Tibial nerve (tissue), 4 donors: ENCODE measurements at regions not wholly inside any gene's neighbourhood (a gene's known extent, or its start where the extent isn't known, plus 50 kb on each side); places are given as distances from the start of the nearest gene placed in this dataset.
A peak's percentile ranks its signal among the peaks of the same experiment; 100 is the strongest.

ENCODE experiments used
- DNase-seq, 2 donors: peaks; one replicate each; pipeline ENCODE4 v3.0.0-alpha.2; 2019; ENCODE audit warnings: low spot score in 2 of 2
- H3K27ac ChIP-seq, 4 donors: fragments of 200-600 bp; sonication (generic) in 3 of 4; one replicate each; pipeline ENCODE4 v1.5.1; 2017 to 2019; ENCODE audit warnings: mild to moderate bottlenecking in 1 of 4
- H3K27me3 ChIP-seq, 2 donors: fragments of 200-600 bp; sonication (generic) in 1 of 2; one replicate each; pipeline versions ENCODE4 v1.5.1 to v1.6.0; 2017 to 2019
- H3K36me3 ChIP-seq, 3 donors: fragments of 200-600 bp; sonication (generic); one replicate each; pipeline ENCODE4 v1.5.1; 2018 to 2019
- H3K4me1 ChIP-seq, 4 donors: fragments of 200-600 bp; sonication (generic) in 3 of 4; one replicate each; pipeline ENCODE4 v1.5.1; 2017 to 2019
- H3K4me3 ChIP-seq, 4 donors: fragments of 200-600 bp; sonication (generic) in 3 of 4; one replicate each; pipeline ENCODE4 v1.5.1; 2017 to 2019; ENCODE audit warnings: mild to moderate bottlenecking in 1 of 4, moderate library complexity in 1 of 4
- H3K9me3 ChIP-seq, 4 donors: fragments of 200-600 bp; sonication (generic) in 3 of 4; one replicate each; pipeline ENCODE4 v1.5.1; 2017 to 2019
- EP300 ChIP-seq, 2 donors: sonication (generic); formaldehyde crosslinking; IDR thresholded peaks; one replicate each; pipeline ENCODE4 v1.6.1; 2017; ENCODE audit warnings: antibody characterized with exemption in 2 of 2, mild to moderate bottlenecking in 1 of 2
- POLR2A ChIP-seq, 2 donors: fragments of 450-650 bp; IDR thresholded peaks; one replicate each; pipeline ENCODE4 v1.6.1; 2017; ENCODE audit warnings: antibody characterized with exemption in 2 of 2, mild to moderate bottlenecking in 2 of 2, moderate library complexity in 2 of 2
- WGBS, 2 donors: methylation state at CpG; one replicate each; pipeline ENCODE4 v1.1.5; 2018; 5-methylcytosine and 5-hydroxymethylcytosine counted together
- TF ChIP-seq, protein P1 (sequence below), 5 experiments: fragments of 200-600 bp in 3 of 5; fragments of 450-650 bp in 2 of 5; sonication (generic) in 3 of 5; IDR thresholded peaks; one replicate each; pipeline ENCODE4 v1.5.1; 2016 to 2019; ENCODE audit warnings: antibody characterized with exemption in 5 of 5, mild to moderate bottlenecking in 3 of 5, moderate library complexity in 2 of 5

DNA sequence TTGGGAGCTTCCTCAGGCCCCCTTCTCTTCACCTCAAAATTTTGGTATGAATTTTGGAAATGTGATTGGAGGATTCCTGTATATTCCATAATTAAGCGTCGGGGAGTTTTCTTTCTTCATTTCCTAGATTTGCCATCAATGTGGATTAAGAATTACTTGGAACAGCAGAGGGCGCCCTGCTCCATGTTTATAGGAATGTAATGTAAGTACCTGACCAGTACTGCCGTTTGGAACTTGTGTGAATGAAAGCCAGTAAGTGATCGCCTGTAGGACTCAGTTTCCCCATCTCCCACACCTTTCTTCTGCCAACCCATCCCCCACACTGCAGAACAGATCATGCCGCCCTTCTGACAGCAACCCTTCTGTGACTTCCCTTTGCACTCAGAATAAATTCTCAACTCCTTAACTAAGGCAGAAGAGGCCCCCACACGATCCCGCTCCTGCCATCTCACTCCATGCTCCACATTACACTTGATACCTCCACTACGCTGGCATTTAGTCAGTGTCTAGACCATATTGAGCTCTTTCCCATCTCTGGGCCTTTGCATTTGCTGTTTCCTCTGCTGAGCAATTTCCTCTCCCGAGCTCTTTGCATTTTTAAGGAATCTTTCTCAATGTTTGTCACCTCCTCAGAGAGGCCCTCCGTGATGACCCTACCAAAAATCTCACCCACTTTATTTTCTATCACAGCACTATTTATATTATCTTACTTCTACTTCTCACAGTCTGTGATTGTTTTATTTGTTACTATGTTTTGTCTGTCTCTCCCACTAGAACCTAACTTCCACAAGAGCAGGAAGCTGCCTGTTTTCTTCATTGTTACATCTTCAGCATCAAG is 79.5 kb upstream of the HTR4 start:
- H3K4me1 ChIP-seq = peaks cover 0 to 41% (median 6%) of the 10 kb centered on the region in 4 donors
- H3K27me3 ChIP-seq = no peaks in the 10 kb centered on the region
- TF ChIP-seq EP300 (IDR thresholded peaks at IDR 0.05) (no peak), POLR2A (IDR thresholded peaks at IDR 0.05) (no peak)
- TF ChIP-seq, protein P1, sequence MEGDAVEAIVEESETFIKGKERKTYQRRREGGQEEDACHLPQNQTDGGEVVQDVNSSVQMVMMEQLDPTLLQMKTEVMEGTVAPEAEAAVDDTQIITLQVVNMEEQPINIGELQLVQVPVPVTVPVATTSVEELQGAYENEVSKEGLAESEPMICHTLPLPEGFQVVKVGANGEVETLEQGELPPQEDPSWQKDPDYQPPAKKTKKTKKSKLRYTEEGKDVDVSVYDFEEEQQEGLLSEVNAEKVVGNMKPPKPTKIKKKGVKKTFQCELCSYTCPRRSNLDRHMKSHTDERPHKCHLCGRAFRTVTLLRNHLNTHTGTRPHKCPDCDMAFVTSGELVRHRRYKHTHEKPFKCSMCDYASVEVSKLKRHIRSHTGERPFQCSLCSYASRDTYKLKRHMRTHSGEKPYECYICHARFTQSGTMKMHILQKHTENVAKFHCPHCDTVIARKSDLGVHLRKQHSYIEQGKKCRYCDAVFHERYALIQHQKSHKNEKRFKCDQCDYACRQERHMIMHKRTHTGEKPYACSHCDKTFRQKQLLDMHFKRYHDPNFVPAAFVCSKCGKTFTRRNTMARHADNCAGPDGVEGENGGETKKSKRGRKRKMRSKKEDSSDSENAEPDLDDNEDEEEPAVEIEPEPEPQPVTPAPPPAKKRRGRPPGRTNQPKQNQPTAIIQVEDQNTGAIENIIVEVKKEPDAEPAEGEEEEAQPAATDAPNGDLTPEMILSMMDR (IDR thresholded peaks at IDR 0.05) = peak; percentile 51 to 84 (median 77)
- no peak overlapping the region for H3K27ac ChIP-seq
- H3K4me3 ChIP-seq = no peak overlapping the region
- no peaks in the 10 kb centered on the region for H3K36me3 ChIP-seq
- H3K9me3 ChIP-seq = no peaks in the 10 kb centered on the region
- DNase-seq = peak; percentile 75 to 98
- 29 to 32% methylated on average over 11 of the region's 11 CpGs for WGBS, 2 donors

DNA sequence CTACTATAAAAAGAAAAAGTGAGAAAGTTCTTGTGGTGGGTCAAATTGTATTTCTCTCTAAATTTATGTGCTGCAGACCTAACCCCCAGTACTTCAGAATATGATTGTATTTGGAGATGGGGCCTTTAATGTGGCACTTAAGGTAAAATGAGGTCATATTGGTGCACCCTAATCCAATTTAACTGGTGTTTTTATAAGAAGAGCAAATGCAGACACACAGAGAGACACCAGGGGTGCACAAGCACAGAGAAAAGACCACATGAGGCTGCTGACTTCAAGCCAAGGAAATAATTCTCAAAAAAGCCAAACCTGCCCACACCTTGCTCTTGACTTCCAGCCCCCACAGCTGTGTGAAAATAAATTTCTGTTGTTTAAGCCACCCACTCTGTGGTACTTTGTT is 80.2 kb upstream of the HTR4 start:
- no peaks in the 10 kb centered on the region for H3K9me3 ChIP-seq
- no peak overlapping the region for H3K27ac ChIP-seq
- TF ChIP-seq EP300 (IDR thresholded peaks at IDR 0.05) (no peak), POLR2A (IDR thresholded peaks at IDR 0.05) (no peak)
- TF ChIP-seq, protein P1 (IDR thresholded peaks at IDR 0.05) = no peak
- no peaks in the 10 kb centered on the region for H3K36me3 ChIP-seq
- no peak overlapping the region for H3K4me3 ChIP-seq
- no peak for DNase-seq
- no peaks in the 10 kb centered on the region for H3K27me3 ChIP-seq
- H3K4me1 ChIP-seq = peaks cover 0 to 45% (median 6%) of the 10 kb centered on the region in 4 donors

DNA sequence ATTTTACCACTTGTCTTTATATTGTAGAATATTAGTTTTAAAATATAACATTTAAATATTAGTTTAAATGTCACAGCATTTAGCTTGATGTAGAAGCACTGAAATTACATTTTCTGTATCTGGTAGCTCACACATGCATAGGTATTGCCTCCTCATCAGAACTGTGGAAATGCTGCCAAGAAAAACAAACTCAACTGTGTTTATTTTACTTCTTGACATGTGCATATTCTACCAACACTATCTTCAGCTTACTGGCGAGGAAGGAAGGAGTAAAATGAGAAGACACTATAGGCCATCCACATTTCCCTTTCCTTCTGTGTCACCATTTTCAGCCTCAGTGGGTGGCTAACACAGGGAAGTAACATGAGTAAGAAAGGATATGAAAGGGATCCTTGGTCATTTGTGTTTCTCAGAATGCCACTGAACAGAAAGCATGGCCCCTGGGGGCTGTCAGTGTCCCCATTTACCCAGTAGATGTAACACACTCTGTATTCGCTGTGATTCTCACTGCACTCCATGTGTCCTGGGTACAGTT is 81.0 kb upstream of the HTR4 start:
- Histone ChIP-seq H3K4me3 (no peak overlapping the region), H3K27me3 (no peaks in the 10 kb centered on the region), H3K36me3 (no peaks in the 10 kb centered on the region), H3K27ac (no peak overlapping the region), H3K9me3 (no peaks in the 10 kb centered on the region), H3K4me1 (peaks cover 0 to 42% (median 6%) of the 10 kb centered on the region in 4 donors)
- TF ChIP-seq POLR2A (IDR thresholded peaks at IDR 0.05) (no peak), EP300 (IDR thresholded peaks at IDR 0.05) (no peak)
- TF ChIP-seq, protein P1 (IDR thresholded peaks at IDR 0.05) = no peak
- no peak for DNase-seq
- 84 to 90% methylated on average over 2 of the region's 2 CpGs for WGBS, 2 donors

DNA sequence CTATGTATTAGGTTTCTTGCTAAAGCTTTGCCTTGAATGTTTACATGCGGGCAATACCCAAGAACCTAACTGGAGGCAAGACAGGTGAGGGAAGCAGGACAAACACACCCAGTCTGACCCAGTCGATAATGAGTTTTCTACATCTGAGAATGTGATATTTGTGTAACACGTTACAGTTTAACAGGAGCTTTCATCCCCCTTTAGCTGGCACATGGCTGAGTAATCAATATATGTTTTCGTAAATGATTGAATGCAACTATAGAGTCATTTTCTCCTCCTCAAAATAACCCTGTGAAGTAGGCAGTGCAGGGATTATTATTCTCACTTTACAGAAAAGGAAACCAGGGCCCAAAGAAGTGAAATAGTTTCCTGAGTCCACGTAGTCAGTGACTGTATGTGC is 84.7 kb upstream of the HTR4 start:
- Histone ChIP-seq H3K9me3 (no peaks in the 10 kb centered on the region), H3K27ac (no peak overlapping the region), H3K27me3 (no peaks in the 10 kb centered on the region), H3K36me3 (no peaks in the 10 kb centered on the region), H3K4me1 (peaks cover 0 to 26% (median 4%) of the 10 kb centered on the region in 4 donors), H3K4me3 (no peak overlapping the region)
- WGBS, 2 donors = 89 to 92% methylated on average over 5 of the region's 5 CpGs
- TF ChIP-seq EP300 (IDR thresholded peaks at IDR 0.05) = no peak
- TF ChIP-seq, protein P1 (IDR thresholded peaks at IDR 0.05) = no peak
- no peak for TF ChIP-seq POLR2A (IDR thresholded peaks at IDR 0.05)
- no peak for DNase-seq

DNA sequence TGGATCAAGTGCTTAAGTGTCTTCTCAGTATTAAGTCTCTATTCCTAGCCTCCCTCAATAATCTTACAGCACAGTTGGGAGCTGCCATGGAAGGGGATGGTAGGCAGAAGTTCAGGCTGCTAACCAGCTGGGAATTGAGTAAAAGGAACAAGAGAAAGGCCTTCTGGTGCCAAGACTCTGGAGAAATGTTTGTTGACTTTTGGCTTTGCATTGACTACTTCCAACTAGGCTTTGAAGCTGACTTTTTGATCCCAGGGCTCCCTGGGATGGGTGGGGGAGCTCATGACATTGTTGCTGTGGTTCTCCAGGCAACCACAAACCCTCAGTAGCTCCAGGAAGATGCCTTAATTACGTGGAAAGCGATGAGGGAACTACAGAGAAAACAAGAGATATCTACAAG is 85.2 kb upstream of the HTR4 start:
- H3K36me3 ChIP-seq = no peaks in the 10 kb centered on the region
- H3K27me3 ChIP-seq = no peaks in the 10 kb centered on the region
- H3K4me3 ChIP-seq = no peak overlapping the region
- peaks cover 0 to 26% (median 4%) of the 10 kb centered on the region in 4 donors for H3K4me1 ChIP-seq
- no peaks in the 10 kb centered on the region for H3K9me3 ChIP-seq
- 42 to 44% methylated on average over 2 of the region's 2 CpGs for WGBS, 2 donors
- no peak for DNase-seq
- peak overlapping the region in 1 of 4 donors; percentile 2 for H3K27ac ChIP-seq
- TF ChIP-seq, protein P1 (IDR thresholded peaks at IDR 0.05) = no peak
- TF ChIP-seq POLR2A (IDR thresholded peaks at IDR 0.05) = no peak
- TF ChIP-seq EP300 (IDR thresholded peaks at IDR 0.05) = no peak
